ENCODE measurements at regions not wholly inside any gene's neighbourhood (a gene's known extent, or its start where the extent isn't known, plus 50 kb on each side); places are given as distances from the start of the nearest gene placed in this dataset.

DNA sequence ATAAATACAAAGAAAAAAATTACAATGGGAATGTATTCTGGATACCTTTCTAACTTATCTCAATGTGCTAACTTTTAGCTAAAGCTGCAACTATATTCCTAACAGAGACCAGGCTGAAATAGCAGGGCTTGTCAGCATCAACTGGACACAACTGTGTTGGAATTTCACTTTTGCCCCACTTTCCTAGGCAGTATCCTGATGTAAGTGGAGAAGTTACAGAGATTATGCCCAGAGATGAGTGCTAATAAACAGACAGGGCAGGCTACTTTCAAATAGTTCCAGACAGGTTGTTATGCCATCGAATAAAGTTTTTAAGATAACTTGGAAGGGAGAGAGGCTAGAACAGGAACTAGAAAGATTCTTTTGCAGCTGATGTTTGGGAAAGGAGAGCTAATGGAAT lies 201.9 kb downstream of the KCTD12 start:
- no peak for DNase-seq (ENCODE audit: low read depth)
- H3K4me3 ChIP-seq (ENCODE audit: low read depth, low read length): no peak overlapping the region
- TF ChIP-seq CTCF (IDR thresholded peaks at IDR 0.05; ENCODE audit: insufficient read depth, low read depth, low read length, missing control alignments): no peak

DNA sequence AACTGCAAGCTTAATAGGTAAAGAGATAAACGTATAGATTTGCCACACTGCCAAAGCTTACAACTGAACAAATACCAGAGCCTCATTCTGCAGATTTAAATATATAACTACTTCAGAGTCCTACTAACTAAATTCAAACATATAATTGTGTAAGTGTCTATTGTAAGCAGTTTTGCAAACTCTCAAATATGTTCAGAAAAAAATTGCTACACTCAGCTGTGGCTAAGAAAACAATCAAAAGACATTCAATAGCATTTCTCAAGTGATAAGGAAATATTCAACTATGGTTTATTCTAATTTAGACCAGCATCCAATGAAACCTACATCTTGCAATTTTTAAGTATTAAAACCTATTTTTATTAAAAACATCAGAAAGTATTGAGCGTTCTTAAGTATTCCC lies 202.4 kb downstream of the KCTD12 start:
- TF ChIP-seq CTCF (IDR thresholded peaks at IDR 0.05; ENCODE audit: insufficient read depth, low read depth, low read length, missing control alignments): no peak
- no peak for DNase-seq (ENCODE audit: low read depth)

GRCh38 chr13:76683168-76683567 lies 203.0 kb downstream of the KCTD12 start:
- H3K4me3 ChIP-seq (ENCODE audit: low read depth, low read length): no peak overlapping the region
- DNase-seq (ENCODE audit: low read depth): no peak
- TF ChIP-seq CTCF (IDR thresholded peaks at IDR 0.05; ENCODE audit: insufficient read depth, low read depth, low read length, missing control alignments): no peak

More for the DNA sequence above, 202.4 kb downstream of the KCTD12 start:
- H3K4me3 ChIP-seq (ENCODE audit: low read depth, low read length): no peak overlapping the region

DNA sequence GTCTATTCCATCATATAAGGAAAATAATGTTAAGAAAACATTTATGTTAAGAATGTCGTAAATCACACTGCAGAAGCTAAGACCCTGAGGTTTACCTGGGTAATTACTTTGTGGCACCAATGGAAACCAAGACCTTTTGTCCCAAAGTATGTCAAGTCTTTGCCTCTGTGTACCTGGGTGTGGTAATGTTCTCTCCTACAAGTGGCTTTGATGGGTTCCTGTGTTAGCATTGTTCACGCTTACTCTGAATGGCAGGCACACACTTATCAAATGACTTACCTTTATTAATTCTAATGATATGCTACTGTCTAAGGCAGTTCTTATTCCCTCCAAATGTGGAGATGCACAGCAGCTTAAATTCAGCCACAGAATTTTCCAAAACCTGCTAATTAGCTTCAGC lies 206.1 kb downstream of the KCTD12 start:
- no peak for TF ChIP-seq CTCF (IDR thresholded peaks at IDR 0.05; ENCODE audit: insufficient read depth, low read depth, low read length, missing control alignments)
- DNase-seq (ENCODE audit: low read depth): no peak

GRCh38 chr13:76677043-76677442 lies 209.2 kb downstream of the KCTD12 start:
- no peak for DNase-seq (ENCODE audit: low read depth)
- TF ChIP-seq CTCF (IDR thresholded peaks at IDR 0.05; ENCODE audit: insufficient read depth, low read depth, low read length, missing control alignments): no peak
- H3K4me3 ChIP-seq (ENCODE audit: low read depth, low read length): no peak overlapping the region

More for the DNA sequence above, 206.1 kb downstream of the KCTD12 start:
- no peak overlapping the region for H3K4me3 ChIP-seq (ENCODE audit: low read depth, low read length)

DNA sequence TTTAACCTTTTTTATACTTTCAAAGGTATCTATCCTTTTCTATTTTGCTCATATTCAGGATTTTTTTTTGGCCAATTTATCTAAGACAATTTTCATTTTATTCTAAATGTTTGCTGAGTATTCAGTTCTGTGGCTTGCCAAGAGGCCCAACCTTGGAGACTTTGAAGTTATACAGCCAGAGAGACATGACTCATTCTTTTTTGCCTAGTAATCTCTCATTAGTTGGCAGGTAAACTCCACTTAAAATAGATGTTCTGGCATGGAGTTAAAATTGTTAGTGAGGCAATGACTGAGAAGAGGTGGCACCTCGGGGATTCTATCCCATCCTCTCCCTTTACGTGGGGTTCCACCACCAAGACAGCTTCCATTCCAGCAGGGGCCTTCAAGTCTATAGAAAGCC lies 213.8 kb downstream of the KCTD12 start:
- TF ChIP-seq CTCF (IDR thresholded peaks at IDR 0.05; ENCODE audit: insufficient read depth, low read depth, low read length, missing control alignments): no peak
- no peak overlapping the region for H3K4me3 ChIP-seq (ENCODE audit: low read depth, low read length)
- no peak for DNase-seq (ENCODE audit: low read depth)

GRCh38 chr13:76668716-76669115 lies 217.5 kb downstream of the KCTD12 start:
- DNase-seq (ENCODE audit: low read depth): no peak
- H3K4me3 ChIP-seq (ENCODE audit: low read depth, low read length): no peak overlapping the region
- no peak for TF ChIP-seq CTCF (IDR thresholded peaks at IDR 0.05; ENCODE audit: insufficient read depth, low read depth, low read length, missing control alignments)

Measured in GM12865 (cell line).